GM21423 (cell line): ENCODE measurements at regions not wholly inside any gene's neighbourhood (a gene's known extent, or its start where the extent isn't known, plus 50 kb on each side); places are given as distances from the start of the nearest gene placed in this dataset.

Source experiments
- ATAC-seq: cut with Tn5 transposase; IDR thresholded peaks from one replicate; pipeline ENCODE4 v1.9.1; 2021; ENCODE audit warnings: mild to moderate bottlenecking, moderate library complexity; ENCODE audit not compliant: unreplicated experiment

GRCh38 chr12:107223821-107224220 is 130.5 kb upstream of the CRY1 start:
- ATAC-seq, result no peak

GRCh38 chr12:107225635-107226034 is 132.3 kb upstream of the CRY1 start:
- ATAC-seq, result no peak

DNA sequence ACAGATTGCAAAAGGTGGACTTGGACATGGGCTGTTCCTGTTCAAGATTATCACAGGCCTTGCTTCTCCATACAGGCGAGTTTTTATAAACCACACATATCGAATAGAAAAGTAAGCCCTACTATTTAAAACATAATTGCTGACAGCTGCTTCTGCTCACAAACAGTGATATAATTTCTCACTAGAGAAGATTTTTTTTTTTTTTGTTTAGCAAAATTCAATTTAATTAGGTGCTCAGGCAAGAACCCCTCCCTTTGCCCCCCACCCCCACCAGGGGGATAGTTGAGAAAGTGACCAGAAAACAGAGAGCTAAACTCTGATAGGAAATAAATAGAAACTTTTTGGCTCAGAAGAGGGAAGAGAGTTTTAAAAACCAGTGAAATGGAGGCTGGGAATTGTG is 132.8 kb upstream of the CRY1 start:
- no peak for ATAC-seq

- no peak for ATAC-seq
These were observed 134.7 kb upstream of the CRY1 start for GRCh38 chr12:107228076-107228475.

- no peak for ATAC-seq
These were observed 136.5 kb upstream of the CRY1 start for GRCh38 chr12:107229827-107230226.

DNA sequence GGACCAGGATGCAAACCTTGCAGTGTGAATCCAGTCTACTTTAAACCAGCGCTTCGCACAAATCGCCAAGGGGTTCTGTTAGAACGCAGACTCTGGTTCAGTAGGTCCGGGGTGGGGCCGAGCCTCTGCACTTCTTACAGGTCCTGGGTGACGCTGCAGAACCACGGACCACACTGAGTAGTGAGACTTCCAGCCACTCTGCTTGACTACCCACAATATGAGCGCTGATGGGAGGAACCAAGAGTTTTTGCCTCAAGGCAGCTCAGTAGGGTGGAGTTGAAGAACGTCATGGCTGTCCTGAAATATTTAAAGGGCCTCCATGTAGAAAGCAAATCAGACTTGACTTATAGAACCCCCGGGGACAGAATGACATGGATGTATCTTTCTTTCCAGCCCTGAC is 138.0 kb upstream of the CRY1 start:
- ATAC-seq, result no peak

DNA sequence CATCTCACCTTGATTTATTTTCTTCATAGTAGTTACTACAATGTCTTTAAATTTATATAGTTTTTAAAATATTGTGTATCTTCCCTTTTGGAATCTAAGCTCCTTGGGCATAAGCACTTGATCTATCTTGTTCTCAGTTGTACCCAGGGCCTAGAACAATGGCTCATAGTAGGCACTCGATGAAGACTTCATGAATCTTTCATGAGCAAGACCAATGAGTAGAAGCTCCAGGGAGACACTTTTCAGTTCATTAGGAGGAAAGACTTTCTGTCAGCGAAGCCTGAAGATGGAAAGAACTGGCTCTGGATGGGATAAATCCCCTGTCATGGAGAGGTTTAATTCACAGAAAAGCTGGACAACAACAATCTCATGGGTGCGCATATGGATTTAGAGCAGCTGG is 140.2 kb upstream of the CRY1 start:
- no peak for ATAC-seq

GRCh38 chr12:107235600-107235999 is 142.3 kb upstream of the CRY1 start:
- ATAC-seq, result no peak

DNA sequence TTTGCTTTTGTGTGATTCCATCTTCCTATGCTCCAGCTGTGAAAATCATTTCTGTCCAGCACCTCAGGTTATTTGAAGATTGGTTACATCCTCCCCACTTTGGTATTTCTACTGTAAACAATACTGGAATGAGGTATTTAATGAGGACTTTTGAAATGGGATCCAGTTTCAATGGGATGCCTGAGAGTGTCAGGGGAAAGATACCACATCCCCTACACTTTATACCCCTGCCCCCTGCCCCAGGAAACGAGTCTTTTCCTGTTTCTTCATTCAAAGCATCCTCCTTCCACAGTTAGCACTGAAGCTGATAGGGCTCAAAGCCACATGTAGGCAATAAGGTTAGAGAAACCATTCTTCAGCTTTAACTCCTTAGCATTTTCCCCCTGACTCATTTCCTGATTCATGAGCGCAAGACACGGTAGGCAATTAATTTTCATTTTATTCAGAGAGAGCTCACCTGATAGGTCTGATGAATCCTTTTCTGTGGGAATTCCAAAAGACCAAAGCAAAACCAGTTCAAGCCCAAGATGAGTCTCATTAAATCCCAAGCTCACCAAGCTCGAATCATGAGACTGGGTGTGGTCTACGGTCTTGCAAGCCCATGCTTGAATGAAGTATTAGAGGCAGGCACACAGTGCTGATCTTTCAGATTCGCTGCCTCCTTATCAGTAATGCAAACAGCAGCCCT is 143.6 kb upstream of the CRY1 start:
- no peak for ATAC-seq

- no peak for ATAC-seq
These were observed 144.9 kb upstream of the CRY1 start for GRCh38 chr12:107238296-107238695.

DNA sequence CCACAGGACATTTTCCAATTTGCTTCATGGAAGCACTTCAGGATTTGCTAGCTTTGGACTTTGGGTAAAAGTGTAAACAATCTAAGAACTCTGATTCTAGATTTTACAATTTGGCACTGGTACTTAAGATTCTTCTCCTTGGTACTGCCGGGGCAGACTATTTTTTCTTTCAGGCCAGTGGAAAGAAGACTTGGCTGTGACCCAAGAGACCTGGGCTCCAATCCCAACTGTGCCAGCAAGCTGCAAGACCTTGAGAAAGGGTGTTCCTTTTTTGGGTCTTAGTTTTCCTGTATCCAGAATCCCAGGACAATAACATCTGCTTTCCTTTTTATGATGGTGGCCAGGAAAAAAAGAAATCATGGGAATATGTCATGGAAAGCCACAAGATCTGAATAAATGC is 148.1 kb upstream of the CRY1 start:
- ATAC-seq, result no peak

- no peak for ATAC-seq
These were observed 148.8 kb upstream of the CRY1 start for GRCh38 chr12:107242189-107242588.

GRCh38 chr12:107243341-107243740 is 150.0 kb upstream of the CRY1 start:
- no peak for ATAC-seq

GRCh38 chr12:107244584-107244983 is 151.2 kb upstream of the CRY1 start:
- no peak for ATAC-seq

- ATAC-seq, result no peak
These were observed 154.3 kb upstream of the CRY1 start for GRCh38 chr12:107247650-107248049.

DNA sequence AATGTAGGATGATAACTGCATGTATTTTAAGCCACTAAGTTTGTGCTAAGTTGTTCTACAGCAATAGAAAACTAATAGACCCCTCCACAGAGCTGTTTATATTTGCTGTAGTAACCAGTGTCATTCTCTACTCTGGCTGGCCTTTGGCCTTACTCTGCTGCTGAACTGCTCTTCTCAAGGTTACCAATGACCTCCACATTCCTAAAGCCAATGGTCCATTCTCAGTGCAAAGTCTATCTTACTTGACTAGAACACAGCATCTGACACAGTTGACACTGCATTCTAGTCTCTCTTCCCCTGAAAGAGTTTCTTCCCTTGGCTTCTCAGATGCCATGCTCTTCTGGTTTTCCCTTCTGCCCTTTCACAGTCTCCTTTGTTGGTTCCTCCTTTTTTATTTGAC is 154.8 kb upstream of the CRY1 start:
- ATAC-seq, result no peak

DNA sequence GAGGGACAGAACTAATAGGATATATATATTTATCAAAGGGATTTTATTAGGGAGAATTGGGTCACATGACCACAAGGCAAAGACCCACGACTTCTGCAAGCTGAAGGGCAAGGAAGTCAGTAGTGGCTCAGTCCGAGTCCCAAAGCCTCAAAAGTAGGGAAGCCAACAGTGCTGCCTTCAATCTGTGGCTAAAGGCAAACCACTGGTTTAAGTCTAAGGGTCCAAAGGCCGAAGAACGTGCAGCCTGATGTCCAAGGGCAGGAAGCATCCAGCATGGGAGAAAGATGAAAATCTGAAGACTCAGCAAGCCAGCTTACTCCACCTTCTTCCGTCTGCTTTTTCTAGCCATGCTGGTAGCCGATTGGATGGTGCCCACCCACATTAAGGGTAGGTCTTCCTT is 157.9 kb upstream of the CRY1 start:
- no peak for ATAC-seq

GRCh38 chr12:107253361-107253760 is 160.0 kb upstream of the CRY1 start:
- ATAC-seq, result no peak

DNA sequence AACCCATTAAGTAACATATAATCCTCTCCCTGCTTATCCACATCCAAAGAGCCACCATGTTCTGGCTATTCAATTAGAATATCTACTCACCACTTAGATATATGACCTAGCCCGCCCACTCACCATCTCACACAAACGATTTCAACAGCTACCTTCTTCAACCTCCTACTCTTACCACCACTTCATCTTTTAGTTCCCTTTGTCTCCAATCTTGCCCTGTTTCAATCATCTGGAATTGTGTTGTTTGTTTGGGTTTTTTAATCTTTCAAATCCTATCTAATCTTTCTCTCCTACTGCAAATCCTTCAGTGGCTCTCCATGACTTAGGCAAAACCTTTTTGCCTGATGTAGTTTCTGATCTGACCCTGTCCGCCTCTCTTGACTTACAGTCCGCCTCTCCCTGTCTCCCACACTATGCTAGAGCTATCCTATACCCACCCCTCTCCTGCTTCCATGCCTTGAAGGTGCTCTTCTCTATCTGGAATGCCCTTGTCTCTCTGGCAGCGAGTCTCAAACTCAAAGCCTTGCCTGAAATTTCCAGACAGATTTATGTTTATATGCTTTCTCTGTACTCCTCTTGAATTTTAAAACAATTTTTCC is 161.0 kb upstream of the CRY1 start:
- ATAC-seq, result no peak

GRCh38 chr12:107258780-107259179 is 165.4 kb upstream of the CRY1 start:
- no peak for ATAC-seq

DNA sequence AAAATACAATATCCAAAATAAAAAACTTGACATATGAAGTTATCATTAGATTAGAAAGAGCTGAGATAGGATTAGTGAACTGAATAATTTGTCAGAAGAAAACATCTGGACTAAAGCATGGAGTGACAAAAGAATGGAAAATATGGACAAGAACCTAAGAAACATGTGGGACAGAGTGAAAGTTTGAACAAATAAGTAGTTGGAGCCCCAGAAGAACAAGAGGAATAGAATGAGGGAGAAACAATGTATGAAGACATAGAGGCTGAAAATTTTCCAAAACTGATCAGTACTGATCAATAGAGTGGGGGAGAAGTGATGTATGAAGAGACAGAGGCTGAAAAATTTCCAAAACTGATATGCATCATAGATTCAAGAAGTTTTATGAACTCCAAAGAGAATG is 170.6 kb upstream of the CRY1 start:
- ATAC-seq, result no peak

DNA sequence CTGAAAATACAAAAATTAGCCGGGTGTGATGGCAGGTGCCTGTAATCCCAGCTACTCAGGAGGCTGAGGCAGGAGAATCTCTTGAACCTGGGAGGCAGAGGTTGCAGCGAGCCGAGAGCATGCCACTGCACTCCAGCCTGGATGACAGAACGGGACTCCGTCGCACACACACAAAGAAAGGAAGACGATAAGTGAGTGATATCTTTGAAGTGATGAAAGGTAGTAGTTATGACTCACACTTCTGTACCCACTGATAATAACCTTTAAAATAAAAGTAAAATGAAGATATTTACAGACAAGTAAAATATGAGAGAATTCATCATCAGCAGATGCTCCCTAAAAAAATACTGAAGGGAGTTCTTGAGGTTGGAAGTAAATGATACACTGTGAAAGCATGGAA is 171.3 kb upstream of the CRY1 start:
- no peak for ATAC-seq

GRCh38 chr12:107267604-107268003 is 174.3 kb upstream of the CRY1 start:
- ATAC-seq, result no peak
